ENCODE measurements at regions not wholly inside any gene's neighbourhood (a gene's known extent, or its start where the extent isn't known, plus 50 kb on each side); places are given as distances from the start of the nearest gene placed in this dataset.

DNA sequence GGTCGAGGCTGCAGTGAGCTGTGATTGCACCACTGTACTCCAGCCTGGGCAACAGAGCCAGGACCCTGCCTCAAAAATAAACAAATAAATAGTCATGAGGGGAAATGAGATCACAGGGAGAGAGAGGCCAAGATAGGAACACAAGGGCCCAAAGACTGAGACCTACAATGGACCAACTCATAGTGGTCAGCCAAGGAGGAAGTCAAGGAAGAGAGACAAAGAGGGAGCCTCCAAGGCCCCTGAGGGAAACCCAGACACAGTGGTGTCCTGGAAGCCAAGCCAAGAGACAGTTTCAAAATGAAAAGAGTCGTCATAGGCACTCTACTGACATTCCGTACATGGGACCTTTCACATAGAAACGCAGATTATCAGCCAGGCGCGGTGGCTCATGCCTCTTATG lies 153.3 kb downstream of the BCOR start:
- TF ChIP-seq POLR2AphosphoS5 (IDR thresholded peaks at IDR 0.05) (no peak), POLR2A (IDR thresholded peaks at IDR 0.05) (no peak), EP300 (IDR thresholded peaks at IDR 0.05; ENCODE audit: low read depth) (no peak)
- TF ChIP-seq, protein P1, sequence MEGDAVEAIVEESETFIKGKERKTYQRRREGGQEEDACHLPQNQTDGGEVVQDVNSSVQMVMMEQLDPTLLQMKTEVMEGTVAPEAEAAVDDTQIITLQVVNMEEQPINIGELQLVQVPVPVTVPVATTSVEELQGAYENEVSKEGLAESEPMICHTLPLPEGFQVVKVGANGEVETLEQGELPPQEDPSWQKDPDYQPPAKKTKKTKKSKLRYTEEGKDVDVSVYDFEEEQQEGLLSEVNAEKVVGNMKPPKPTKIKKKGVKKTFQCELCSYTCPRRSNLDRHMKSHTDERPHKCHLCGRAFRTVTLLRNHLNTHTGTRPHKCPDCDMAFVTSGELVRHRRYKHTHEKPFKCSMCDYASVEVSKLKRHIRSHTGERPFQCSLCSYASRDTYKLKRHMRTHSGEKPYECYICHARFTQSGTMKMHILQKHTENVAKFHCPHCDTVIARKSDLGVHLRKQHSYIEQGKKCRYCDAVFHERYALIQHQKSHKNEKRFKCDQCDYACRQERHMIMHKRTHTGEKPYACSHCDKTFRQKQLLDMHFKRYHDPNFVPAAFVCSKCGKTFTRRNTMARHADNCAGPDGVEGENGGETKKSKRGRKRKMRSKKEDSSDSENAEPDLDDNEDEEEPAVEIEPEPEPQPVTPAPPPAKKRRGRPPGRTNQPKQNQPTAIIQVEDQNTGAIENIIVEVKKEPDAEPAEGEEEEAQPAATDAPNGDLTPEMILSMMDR (IDR thresholded peaks at IDR 0.05), result no peak

Data from transverse colon (tissue), 4 donors.